K562 (cell line): ENCODE measurements at regions not wholly inside any gene's neighbourhood (a gene's known extent, or its start where the extent isn't known, plus 50 kb on each side); places are given as distances from the start of the nearest gene placed in this dataset.

Experiments
- ATAC-seq: fragments of 200-7000 bp; cut with Tn5 transposase; 3 replicates; pipeline ENCODE4 v1.9.1; 2020; ENCODE audit warnings: moderate library complexity
- BruUV-seq: library from RNA; stranded (reverse); fragments of 400-500 nt; replicated peaks from 2 replicates; lab custom pipeline; 2021; lab: Mats Ljungman, UMichigan
- CTCF ChIA-PET: fragments of 300-600 bp; formaldehyde crosslinking; extraction: SDS; loops from one replicate; lab custom pipeline; 2021; ENCODE audit warnings: low intra/inter-chr PET ratio; lab: Yijun Ruan, JAX
- POLR2A ChIA-PET: fragments of 300-600, 350-650 bp; sonication (Branson Sonifier 250); formaldehyde crosslinking; extraction: SDS; loops from one replicate; lab custom pipeline; 2021; ENCODE audit warnings: antibody characterized with exemption, inconsistent platforms; lab: Yijun Ruan, JAX
- DNase-seq, 4 experiments: peaks; one replicate each; pipeline versions ENCODE4 v3.0.0 to v3.0.0-alpha.2; 2011 to 2018; ENCODE audit warnings: low spot score in 3 of 4, mixed read lengths in 3 of 4; ENCODE audit errors: extremely low read depth in 1 of 4
- FAIRE-seq: peaks from 2 replicates; lab custom pipeline; 2011; peaks lifted over from hg19 to GRCh38; lab: Jason Lieb, UNC
- H2AFZ ChIP-seq: 2 replicates; pipeline ENCODE4 v1.6.0; 2011; ENCODE audit warnings: low read depth, low read length, control low read depth, inconsistent platforms
- H3K27ac ChIP-seq: fragments of 200-600 bp; 3 replicates; pipeline ENCODE4 v1.8.0; 2011; ENCODE audit warnings: low read depth, mild to moderate bottlenecking, control low read depth, inconsistent platforms, low read length, moderate library complexity, mixed read lengths; ENCODE audit errors: extremely low read depth
- H3K27me3 ChIP-seq, 2 experiments: fragments of 300-600 bp in 1 of 2; 2 replicates in 1 of 2; 3 replicates in 1 of 2; pipeline versions ENCODE4 v1.6.0 to v1.8.0; 2011; ENCODE audit warnings: inconsistent platforms in 2 of 2, low read length in 2 of 2, mild to moderate bottlenecking in 1 of 2, mixed read lengths in 1 of 2, moderate library complexity in 1 of 2; ENCODE audit not compliant: control insufficient read depth in 2 of 2, insufficient read depth in 2 of 2
- H3K36me3 ChIP-seq: fragments of 300-600 bp; 3 replicates; pipeline ENCODE4 v1.8.0; 2011; ENCODE audit warnings: mild to moderate bottlenecking, low read length, inconsistent platforms; ENCODE audit not compliant: control insufficient read depth, insufficient read depth
- H3K4me1 ChIP-seq, 2 experiments: fragments of 200-600 bp in 1 of 2; replicated peaks in 1 of 2; 2 replicates in 1 of 2; 3 replicates in 1 of 2; pipeline versions ENCODE4 v1.5.1 to v1.8.0; 2011; ENCODE audit warnings: inconsistent platforms in 2 of 2, low read length in 2 of 2, mild to moderate bottlenecking in 1 of 2, mixed read lengths in 1 of 2, moderate library complexity in 1 of 2; ENCODE audit not compliant: control insufficient read depth in 2 of 2, insufficient read depth in 2 of 2
- H3K4me2 ChIP-seq: 2 replicates; pipeline ENCODE4 v1.6.1; 2011; ENCODE audit warnings: low read length, control low read depth, inconsistent platforms, mixed read lengths; ENCODE audit not compliant: insufficient read depth
- H3K4me3 ChIP-seq: fragments of 200-600 bp; sonication (generic), shearing (Covaris generic); 2 replicates; pipeline ENCODE4 v1.5.1; 2016; ENCODE audit warnings: control low read depth, inconsistent platforms
- H3K79me2 ChIP-seq: fragments of 200-600 bp; 3 replicates; pipeline ENCODE4 v1.8.0; 2011; ENCODE audit warnings: low read length, inconsistent platforms; ENCODE audit not compliant: control insufficient read depth, insufficient read depth
- H3K9ac ChIP-seq, 2 experiments: 2 replicates each; pipeline versions ENCODE4 v1.6.0 to v1.6.1; 2011; ENCODE audit warnings: low read depth in 2 of 2, low read length in 2 of 2, control low read depth in 1 of 2, inconsistent platforms in 1 of 2, mild to moderate bottlenecking in 1 of 2, mixed read lengths in 1 of 2; ENCODE audit not compliant: insufficient read depth in 1 of 2
- H3K9me1 ChIP-seq: one replicate; pipeline ENCODE4 v1.6.0; 2011; ENCODE audit warnings: inconsistent platforms, mild to moderate bottlenecking, low read length, moderate library complexity; ENCODE audit not compliant: control insufficient read depth, insufficient read depth
- H3K9me3 ChIP-seq: replicated peaks from 2 replicates; pipeline ENCODE4 v1.5.1; 2011; ENCODE audit warnings: low read depth, low read length, inconsistent platforms; ENCODE audit not compliant: control insufficient read depth, insufficient read depth
- H4K20me1 ChIP-seq: replicated peaks from 2 replicates; pipeline ENCODE4 v1.6.1; 2011; ENCODE audit warnings: low read length, inconsistent platforms, mixed read lengths; ENCODE audit not compliant: control insufficient read depth, insufficient read depth
- MYC ChIP-seq, 2 experiments: fragments of 250-450 bp in 1 of 2; sonication (Bioruptor Pico) in 1 of 2; IDR thresholded peaks; 2 replicates each; pipeline versions ENCODE4 v1.5.1 to v1.6.1; 2012 to 2021; ENCODE audit warnings: low read depth in 2 of 2, borderline replicate concordance in 1 of 2, improper control_type of control experiment in 1 of 2, low read length in 1 of 2, mild to moderate bottlenecking in 1 of 2, moderate library complexity in 1 of 2
- OTX1 ChIP-seq: fragments of 450-650 bp; formaldehyde crosslinking; IDR thresholded peaks from 2 replicates; pipeline ENCODE4 v1.4.0; 2022; ENCODE audit warnings: mild to moderate bottlenecking
- PML ChIP-seq: IDR thresholded peaks from 2 replicates; pipeline ENCODE4 v1.6.1; 2012; ENCODE audit warnings: low read length, inconsistent platforms
- ZNF146 ChIP-seq: IDR thresholded peaks from one replicate; pipeline ENCODE4 v1.6.1; 2018; ENCODE audit warnings: missing compliant biosample characterization; ENCODE audit not compliant: unreplicated experiment
- ZNF507 ChIP-seq: conservative IDR thresholded peaks from 2 replicates; pipeline ENCODE4 v1.6.1; 2017; ENCODE audit warnings: missing genetic modification characterization, missing compliant biosample characterization
- WGBS: fragments of 100-300 bp; shearing (Covaris generic); methylation state at CpG from one replicate; pipeline ENCODE4 v1.1.6; 2016; ENCODE audit warnings: low coverage, mixed read lengths; ENCODE audit not compliant: insufficient coverage; ENCODE audit errors: missing lambda C conversion rate; 5-methylcytosine and 5-hydroxymethylcytosine counted together
- in situ Hi-C: fragments of 300-500 bp; cut with MboI; formaldehyde crosslinking; loops from 4 replicates; pipeline ENCODE4 v1.15.0; 2018; ENCODE audit warnings: inconsistent platforms, mixed read lengths
- intact Hi-C: fragments of 100-400 bp; cut with micrococcal nuclease; formaldehyde crosslinking; loops from 2 replicates; pipeline ENCODE4 v1.14.2; 2022
- TF ChIP-seq, protein P1 (sequence below): sonication (generic); formaldehyde crosslinking; IDR thresholded peaks from 2 replicates; pipeline ENCODE4 v1.8.0; 2022; ENCODE audit warnings: missing genetic modification reagents, mild to moderate bottlenecking, borderline replicate concordance
- TF ChIP-seq, protein P2 (sequence below): sonication (generic); formaldehyde crosslinking; IDR thresholded peaks from 2 replicates; pipeline ENCODE4 v1.8.1; 2023; ENCODE audit warnings: mild to moderate bottlenecking, missing genetic modification reagents

- TF ChIP-seq, protein P1, sequence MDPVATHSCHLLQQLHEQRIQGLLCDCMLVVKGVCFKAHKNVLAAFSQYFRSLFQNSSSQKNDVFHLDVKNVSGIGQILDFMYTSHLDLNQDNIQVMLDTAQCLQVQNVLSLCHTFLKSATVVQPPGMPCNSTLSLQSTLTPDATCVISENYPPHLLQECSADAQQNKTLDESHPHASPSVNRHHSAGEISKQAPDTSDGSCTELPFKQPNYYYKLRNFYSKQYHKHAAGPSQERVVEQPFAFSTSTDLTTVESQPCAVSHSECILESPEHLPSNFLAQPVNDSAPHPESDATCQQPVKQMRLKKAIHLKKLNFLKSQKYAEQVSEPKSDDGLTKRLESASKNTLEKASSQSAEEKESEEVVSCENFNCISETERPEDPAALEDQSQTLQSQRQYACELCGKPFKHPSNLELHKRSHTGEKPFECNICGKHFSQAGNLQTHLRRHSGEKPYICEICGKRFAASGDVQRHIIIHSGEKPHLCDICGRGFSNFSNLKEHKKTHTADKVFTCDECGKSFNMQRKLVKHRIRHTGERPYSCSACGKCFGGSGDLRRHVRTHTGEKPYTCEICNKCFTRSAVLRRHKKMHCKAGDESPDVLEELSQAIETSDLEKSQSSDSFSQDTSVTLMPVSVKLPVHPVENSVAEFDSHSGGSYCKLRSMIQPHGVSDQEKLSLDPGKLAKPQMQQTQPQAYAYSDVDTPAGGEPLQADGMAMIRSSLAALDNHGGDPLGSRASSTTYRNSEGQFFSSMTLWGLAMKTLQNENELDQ (CRISPR knock-in tag): no peak
- TF ChIP-seq MYC (IDR thresholded peaks at IDR 0.05; ENCODE audit: low read depth, low read length) (no peak), MYC (CRISPR knock-in tag; IDR thresholded peaks at IDR 0.05; ENCODE audit: borderline replicate concordance, low read depth) (no peak), OTX1 (CRISPR knock-in tag) (no peak), ZNF507 (tag) (no peak)
Observed at GRCh38 chr2:234887195-234887594, 64.6 kb upstream of the SH3BP4 start (continued).

DNA sequence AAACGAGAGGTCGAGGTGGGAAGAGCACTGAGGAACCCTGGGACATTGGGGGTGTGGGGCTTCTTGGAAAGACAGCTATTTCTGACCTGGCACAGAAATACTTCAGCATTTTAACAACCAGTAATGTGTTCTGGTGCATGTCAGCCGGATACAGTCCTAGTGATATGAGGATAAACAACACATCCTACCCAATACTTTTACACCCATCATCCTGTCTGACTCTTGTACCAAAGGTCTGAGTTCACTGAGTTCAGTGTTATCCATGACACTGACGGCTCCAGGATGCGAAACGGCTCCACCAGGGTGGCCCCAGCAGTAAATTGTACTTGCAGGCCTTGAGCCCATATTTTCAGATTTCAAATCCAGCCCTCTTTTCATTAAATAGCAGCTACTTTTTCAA lies 65.9 kb upstream of the SH3BP4 start:
- H3K4me3 ChIP-seq: no peak overlapping the region
- ChIA-PET POLR2A (interaction anchor here (0.6 kb wide), 1 partner anchor 837 kb away, joined by 3 read pairs; no protein-coding TSS in a partner anchor), CTCF (no interaction called here)
- no peaks in the 10 kb centered on the region for H3K36me3 ChIP-seq
- no peak overlapping the region for H3K9ac ChIP-seq
- H2AFZ ChIP-seq: no peak overlapping the region
- no peak overlapping the region for H3K27ac ChIP-seq
- no peaks in the 10 kb centered on the region for H3K27me3 ChIP-seq
- DNase-seq: no peak
- no peaks in the 10 kb centered on the region for H3K9me3 ChIP-seq
- no peaks in the 10 kb centered on the region for H3K9me1 ChIP-seq
- no peak overlapping the region for H3K4me2 ChIP-seq
- H3K4me1 ChIP-seq: no peaks in the 10 kb centered on the region
- intact Hi-C loops: no loop called here
- FAIRE-seq: no peak
- in situ Hi-C loops: no loop called here
- no peak for ATAC-seq
- no TSS peak for BruUV-seq
- TF ChIP-seq ZNF146 (CRISPR knock-in tag) (no peak), PML (no peak)
- TF ChIP-seq, protein P2, sequence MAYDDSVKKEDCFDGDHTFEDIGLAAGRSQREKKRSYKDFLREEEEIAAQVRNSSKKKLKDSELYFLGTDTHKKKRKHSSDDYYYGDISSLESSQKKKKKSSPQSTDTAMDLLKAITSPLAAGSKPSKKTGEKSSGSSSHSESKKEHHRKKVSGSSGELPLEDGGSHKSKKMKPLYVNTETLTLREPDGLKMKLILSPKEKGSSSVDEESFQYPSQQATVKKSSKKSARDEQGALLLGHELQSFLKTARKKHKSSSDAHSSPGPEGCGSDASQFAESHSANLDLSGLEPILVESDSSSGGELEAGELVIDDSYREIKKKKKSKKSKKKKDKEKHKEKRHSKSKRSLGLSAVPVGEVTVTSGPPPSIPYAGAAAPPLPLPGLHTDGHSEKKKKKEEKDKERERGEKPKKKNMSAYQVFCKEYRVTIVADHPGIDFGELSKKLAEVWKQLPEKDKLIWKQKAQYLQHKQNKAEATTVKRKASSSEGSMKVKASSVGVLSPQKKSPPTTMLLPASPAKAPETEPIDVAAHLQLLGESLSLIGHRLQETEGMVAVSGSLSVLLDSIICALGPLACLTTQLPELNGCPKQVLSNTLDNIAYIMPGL: no peak
- WGBS: 0% methylated on average over 6 of the region's 6 CpGs
- no peaks in the 10 kb centered on the region for H3K79me2 ChIP-seq
- no peaks in the 10 kb centered on the region for H4K20me1 ChIP-seq
